ENCODE measurements at regions not wholly inside any gene's neighbourhood (a gene's known extent, or its start where the extent isn't known, plus 50 kb on each side); places are given as distances from the start of the nearest gene placed in this dataset.

DNA sequence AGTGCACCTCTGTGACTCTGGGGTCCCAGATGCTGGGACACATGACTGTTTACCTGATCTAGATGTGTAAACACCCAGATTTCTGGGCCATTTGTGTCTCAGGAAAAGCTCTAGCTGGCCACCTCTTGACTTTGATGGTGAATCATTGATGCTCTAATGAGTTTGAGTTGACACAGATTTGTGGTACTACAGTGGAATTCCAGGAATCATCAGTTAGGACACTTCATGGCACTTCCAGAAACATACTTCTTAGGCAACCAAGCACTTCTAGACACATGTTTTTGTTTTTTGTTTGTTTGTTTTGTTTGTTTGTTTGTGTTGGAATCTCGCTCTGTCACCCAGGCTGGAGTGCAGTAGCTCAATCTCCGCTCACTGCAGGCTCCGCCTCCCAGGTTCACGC, 302.2 kb upstream of the ZMIZ1 start:
- TF ChIP-seq POLR2AphosphoS5 (IDR thresholded peaks at IDR 0.05; ENCODE audit: low read depth, low read length): no peak
- TF ChIP-seq, protein P1, sequence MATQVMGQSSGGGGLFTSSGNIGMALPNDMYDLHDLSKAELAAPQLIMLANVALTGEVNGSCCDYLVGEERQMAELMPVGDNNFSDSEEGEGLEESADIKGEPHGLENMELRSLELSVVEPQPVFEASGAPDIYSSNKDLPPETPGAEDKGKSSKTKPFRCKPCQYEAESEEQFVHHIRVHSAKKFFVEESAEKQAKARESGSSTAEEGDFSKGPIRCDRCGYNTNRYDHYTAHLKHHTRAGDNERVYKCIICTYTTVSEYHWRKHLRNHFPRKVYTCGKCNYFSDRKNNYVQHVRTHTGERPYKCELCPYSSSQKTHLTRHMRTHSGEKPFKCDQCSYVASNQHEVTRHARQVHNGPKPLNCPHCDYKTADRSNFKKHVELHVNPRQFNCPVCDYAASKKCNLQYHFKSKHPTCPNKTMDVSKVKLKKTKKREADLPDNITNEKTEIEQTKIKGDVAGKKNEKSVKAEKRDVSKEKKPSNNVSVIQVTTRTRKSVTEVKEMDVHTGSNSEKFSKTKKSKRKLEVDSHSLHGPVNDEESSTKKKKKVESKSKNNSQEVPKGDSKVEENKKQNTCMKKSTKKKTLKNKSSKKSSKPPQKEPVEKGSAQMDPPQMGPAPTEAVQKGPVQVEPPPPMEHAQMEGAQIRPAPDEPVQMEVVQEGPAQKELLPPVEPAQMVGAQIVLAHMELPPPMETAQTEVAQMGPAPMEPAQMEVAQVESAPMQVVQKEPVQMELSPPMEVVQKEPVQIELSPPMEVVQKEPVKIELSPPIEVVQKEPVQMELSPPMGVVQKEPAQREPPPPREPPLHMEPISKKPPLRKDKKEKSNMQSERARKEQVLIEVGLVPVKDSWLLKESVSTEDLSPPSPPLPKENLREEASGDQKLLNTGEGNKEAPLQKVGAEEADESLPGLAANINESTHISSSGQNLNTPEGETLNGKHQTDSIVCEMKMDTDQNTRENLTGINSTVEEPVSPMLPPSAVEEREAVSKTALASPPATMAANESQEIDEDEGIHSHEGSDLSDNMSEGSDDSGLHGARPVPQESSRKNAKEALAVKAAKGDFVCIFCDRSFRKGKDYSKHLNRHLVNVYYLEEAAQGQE (IDR thresholded peaks at IDR 0.05; ENCODE audit: insufficient read depth in 1 of 2, low read depth in 2 of 2, low read length in 2 of 2): no peak
- no peak for TF ChIP-seq SIN3A (IDR thresholded peaks at IDR 0.05; ENCODE audit: borderline replicate concordance, insufficient read depth, low read length)
